ENCODE measurements at regions not wholly inside any gene's neighbourhood (a gene's known extent, or its start where the extent isn't known, plus 50 kb on each side); places are given as distances from the start of the nearest gene placed in this dataset.

DNA sequence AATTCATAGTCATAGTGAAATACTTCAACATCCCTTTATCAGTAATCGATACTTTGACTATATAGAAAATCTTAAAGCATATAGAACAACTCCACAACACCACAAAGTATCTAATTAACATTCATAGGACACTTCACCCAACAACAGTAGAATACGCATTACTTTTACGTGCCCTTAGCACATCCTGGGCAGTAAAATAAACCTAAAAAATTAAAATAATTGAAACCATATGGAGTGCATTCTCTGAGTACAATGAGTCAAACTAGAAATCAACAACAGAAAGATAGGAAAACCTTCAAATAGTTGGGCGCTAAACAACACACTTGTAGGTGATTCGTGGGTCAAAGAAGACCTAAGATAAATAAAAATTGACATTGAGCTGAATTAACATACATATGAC, 442.9 kb downstream of the SUCLG1 start:
- TF ChIP-seq EZH2phosphoT487 (IDR thresholded peaks at IDR 0.05; ENCODE audit: borderline replicate concordance) = no peak
- TF ChIP-seq, protein P1, sequence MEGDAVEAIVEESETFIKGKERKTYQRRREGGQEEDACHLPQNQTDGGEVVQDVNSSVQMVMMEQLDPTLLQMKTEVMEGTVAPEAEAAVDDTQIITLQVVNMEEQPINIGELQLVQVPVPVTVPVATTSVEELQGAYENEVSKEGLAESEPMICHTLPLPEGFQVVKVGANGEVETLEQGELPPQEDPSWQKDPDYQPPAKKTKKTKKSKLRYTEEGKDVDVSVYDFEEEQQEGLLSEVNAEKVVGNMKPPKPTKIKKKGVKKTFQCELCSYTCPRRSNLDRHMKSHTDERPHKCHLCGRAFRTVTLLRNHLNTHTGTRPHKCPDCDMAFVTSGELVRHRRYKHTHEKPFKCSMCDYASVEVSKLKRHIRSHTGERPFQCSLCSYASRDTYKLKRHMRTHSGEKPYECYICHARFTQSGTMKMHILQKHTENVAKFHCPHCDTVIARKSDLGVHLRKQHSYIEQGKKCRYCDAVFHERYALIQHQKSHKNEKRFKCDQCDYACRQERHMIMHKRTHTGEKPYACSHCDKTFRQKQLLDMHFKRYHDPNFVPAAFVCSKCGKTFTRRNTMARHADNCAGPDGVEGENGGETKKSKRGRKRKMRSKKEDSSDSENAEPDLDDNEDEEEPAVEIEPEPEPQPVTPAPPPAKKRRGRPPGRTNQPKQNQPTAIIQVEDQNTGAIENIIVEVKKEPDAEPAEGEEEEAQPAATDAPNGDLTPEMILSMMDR (conservative IDR thresholded peaks at IDR 0.05; ENCODE audit: low read length) = no peak

All from Loucy (cell line).